Frontal cortex (tissue), 3 donors: ENCODE measurements at regions not wholly inside any gene's neighbourhood (a gene's known extent, or its start where the extent isn't known, plus 50 kb on each side); places are given as distances from the start of the nearest gene placed in this dataset.
"Not testable (repeated sequence)": the region's sequence is repeated elsewhere in the genome, so short reads cannot be mapped to it uniquely, and the experiment has no call there.

Experiments used
- DNase-seq, 2 donors: peaks; one replicate each; pipeline ENCODE4 v3.0.0; 2012; ENCODE audit warnings: low spot score in 2 of 2
- FAIRE-seq: peaks from 2 replicates; lab custom pipeline; 2012; peaks lifted over from hg19 to GRCh38; lab: Jason Lieb, UNC
- donor health status: control.
- donor health status: control.
- donor health status: control.

DNA sequence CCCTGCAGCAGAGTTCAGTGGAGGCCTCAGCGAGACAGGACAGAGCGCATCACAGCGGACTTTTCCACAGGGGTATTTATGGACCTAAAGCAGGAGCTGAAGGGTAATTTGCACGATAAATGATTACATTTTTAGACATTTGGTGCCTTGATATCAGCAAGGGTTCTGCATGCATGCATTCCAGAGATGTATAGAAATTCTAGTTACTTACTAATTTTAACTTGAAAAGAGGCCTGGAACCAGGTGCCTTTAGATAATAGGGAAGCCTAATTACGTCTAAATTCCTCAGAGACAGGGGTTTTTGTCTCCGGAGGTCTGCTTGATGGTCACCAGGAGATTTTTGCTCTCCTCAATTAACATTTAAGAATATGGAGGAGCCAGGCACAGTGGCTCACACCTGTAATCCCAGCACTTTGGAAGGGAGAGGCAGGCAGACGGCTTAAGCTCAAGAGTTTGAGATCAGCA lies 79.8 kb upstream of the MFGE8 start:
- DNase-seq (no peak), FAIRE-seq (no peak)

DNA sequence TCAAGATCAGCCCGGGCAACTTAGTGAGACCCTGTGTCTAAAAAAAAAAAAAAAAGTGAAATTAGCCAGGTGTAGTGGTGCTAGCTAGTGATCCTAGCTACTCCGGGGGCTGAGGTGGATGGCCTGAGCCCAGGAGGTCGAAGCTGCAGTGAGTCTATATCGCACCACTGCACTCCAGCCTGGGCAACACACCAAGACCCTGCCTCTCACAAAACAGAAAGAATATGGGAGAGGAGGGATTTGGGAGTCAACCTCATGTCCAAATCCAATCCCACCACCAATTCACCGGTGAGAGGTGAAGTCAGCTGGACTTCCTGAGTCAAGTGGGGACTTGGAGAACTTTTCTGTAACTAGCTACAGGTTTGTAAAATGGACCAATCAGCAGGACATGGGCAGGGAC lies 80.5 kb upstream of the MFGE8 start:
- FAIRE-seq (no peak), DNase-seq (no peak)

DNA sequence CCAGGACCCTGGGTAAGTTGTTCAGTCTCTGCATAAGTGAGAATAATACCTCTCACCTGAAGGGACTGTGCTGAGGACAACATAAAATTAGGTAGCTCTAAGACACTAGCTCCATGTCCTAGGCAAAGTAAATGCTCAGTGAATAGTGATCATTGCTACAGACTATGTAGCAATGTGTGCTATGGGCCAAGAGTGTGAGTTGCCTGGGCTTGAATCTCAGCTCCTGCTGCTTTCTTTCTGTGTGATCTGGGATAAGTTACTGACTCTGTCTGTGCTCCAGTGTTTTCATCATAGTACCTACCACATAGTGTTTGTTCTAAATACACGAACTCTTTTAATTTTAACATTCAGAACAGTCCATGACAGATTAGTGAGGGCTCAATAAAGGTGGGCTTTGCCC lies 81.1 kb upstream of the MFGE8 start:
- FAIRE-seq = no peak
- no peak for DNase-seq

DNA sequence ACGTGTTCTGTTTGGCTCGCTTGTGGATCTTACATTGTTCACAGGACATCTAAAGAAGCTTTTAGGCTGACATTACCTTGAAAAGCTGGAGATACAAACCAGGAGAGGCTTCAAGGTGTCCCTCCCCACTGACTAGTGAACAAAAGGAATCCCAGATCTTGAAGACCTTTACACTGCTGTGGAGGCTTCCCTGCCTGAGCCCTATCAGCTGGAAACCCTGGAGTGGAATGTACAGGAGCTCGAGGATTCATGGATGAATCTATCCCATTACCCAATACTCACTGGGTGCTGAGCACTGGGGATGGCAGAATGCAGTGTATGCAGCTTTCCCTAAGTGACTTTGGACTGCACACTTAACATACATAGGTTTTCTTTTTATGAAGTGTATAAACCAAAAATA lies 82.3 kb upstream of the MFGE8 start:
- DNase-seq (no peak), FAIRE-seq (no peak)

DNA sequence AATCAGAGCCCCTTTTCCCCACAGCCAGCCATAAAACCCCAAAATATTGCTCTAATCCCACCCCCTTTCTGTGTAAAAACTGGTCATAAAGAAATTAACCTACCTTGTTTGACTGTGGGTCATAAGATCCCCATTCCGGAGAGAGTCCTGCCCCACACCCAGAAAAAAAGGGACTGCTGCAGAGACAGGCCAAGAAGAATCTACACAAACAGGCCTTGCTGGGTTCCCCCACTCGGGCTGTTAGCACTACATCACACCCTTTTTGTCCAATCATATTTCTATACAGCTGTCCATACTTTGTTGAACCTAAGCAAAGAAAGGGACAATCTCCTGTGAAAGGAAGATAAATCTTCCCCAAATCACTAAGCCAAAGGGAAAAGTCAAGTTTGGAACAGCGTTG lies 84.4 kb upstream of the MFGE8 start:
- no peak for FAIRE-seq
- DNase-seq = no peak

DNA sequence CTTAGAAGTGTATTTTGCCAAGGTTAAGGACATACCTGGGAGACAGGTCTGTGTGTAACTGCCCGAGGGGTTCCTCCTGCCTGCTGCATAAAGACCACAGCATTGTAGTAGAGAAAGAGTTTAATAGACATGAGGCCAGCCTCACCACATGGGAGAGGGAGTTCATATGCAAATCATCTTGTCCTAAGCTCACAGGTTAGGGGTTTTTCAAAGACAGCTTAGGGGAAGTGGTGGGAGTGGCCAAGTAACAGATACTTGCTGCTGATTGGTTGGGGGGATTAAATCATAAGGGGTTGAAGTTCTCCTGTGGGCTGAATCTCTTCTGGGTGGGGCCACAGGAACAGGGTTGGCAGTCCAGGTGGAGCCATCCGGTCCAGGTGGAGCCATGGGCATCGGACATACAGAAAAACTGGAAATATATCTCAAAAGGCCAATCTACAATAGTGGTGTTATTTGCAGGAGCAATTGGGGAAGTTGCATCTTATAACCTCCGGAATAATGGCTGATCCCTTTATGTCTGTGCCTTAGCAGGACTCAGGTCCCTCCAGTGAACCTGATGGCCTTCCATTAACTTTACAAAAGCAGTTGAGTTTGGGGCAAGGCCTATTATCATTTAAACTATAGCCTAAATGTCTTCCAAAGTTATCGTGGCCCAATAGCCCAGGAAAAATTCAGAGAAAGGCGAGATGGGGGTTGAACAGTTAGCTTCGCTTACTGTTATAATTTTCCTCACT lies 86.0 kb upstream of the MFGE8 start:
- FAIRE-seq (no peak), DNase-seq (no peak)

DNA sequence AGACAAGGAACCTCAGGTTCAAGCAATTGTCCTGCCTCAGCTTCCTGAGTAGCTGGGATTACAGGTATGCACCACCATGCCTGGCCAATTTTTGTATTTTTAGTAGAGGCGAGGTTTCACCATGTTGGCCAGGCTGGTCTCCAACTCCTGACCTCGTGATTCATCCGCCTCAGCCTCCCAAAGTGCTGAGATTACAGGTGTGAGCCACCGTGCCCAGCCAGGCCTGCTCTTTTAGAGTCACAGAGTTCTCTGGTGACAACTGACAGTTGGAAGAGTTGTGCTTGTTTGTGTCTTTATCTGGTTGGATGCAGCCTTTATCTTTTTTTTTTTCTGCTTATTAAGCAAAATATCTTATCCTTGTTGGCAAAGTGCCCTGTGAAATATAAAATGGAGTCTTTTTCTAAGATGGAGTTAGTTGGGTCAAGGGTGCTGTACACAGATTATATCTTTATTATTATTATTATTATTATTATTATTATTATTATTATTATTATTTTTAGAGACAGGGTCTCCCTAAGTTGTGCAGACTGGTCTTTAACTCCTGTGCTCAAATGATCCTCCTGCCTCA lies 86.5 kb upstream of the ABHD2 start:
- DNase-seq, FAIRE-seq: not testable (repeated sequence)

DNA sequence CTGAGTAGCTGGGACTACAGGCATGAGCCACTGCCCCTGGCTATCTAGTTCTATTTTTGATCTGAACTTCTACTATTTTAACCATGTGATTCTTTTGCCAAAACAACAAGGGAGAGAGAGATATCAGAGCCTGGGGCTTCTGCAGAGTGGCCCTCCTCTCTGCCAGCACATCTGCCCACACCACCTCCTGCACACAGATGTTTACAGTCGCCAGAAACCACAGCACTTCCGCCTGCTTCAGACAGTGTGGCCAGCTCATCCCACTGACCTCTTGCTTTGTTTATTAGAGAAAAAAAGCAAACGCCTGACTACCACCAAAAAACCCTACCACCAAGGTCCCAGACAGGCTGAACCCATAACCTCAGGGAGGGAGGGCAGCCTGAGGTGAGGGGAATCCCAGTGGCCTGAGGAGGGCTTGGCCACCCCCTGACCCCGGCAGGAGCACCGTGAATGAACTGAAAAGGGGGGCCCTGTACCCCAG lies 85.9 kb upstream of the ABHD2 start:
- DNase-seq (no peak), FAIRE-seq (no peak)

DNA sequence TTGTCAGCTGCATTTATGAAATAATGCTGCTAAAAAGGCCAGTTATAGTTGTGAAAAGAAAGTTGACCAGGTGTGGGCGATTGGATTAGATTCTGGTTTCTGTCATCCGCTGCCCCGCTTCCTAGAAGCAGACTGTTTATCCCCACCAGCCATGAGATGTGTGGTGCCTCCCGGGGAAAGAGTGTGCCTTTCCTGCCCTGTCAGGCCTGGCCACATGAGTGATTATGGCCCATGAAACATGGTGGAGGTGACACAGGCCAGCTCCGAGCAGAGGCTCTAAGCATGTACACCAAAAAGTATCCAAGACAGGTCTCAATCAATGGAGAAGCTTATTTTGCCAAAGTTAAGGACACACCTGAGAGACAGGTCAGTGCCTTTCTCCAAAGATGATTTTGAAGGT lies 85.4 kb upstream of the ABHD2 start:
- DNase-seq (no peak), FAIRE-seq (no peak)

DNA sequence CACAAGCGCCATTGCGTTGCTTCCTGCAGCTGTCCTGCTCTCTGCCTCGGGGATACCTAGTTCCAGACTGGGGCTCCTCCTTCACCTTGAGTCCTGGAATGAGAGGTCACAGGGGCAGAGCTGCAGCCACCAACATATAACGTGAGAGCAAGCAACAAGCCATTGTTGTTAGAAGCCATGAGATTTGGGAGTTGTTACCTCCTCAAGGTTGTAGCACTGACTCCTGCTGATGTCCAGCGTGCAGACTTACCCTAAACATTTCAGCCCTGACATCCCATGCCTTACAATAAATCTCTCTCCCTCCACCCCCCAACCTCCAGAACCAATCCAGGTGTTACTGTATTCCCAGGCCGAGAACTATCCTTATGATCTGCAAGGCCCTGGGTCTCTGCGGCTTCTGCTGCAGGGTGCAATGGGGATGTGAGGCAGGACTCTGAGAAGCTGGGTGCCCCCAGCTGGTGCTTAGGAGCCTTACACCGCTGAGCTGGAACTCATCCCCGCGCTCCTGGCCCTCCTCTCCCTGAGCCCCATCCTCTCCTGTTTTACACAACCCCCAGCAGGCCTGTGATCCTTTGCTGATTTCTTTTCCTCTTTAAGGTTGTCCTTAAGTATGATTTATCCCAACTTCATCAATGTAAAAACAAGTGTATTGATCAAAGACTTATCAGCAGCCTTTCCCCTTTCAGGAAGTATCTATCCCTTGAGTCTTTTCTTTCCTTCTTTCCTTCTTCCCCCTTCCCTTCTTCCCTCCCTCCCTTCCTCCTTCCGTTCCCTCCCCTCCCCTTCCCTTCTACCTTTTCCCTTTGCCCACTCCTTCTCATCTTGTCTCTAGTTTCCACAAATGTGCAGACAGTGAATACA lies 84.2 kb upstream of the ABHD2 start:
- peak in 1 of 2 donors; percentile 46 for DNase-seq
- FAIRE-seq = no peak

DNA sequence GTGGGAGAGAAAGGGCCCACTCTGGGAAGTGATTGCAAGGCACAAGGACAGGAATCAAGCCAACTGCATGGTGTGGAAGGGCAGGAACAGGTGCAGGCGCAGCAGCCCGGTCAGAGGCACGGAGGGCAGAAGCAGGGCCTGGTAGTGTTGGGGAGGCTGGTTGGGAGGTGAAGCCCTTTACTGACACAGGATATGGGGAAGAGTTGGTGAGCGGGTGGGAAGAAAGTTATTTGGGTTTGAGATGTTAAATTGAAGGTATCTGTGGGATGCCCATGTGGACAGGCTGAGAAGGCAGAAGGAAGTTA lies 83.6 kb upstream of the ABHD2 start:
- no peak for FAIRE-seq
- DNase-seq = no peak

DNA sequence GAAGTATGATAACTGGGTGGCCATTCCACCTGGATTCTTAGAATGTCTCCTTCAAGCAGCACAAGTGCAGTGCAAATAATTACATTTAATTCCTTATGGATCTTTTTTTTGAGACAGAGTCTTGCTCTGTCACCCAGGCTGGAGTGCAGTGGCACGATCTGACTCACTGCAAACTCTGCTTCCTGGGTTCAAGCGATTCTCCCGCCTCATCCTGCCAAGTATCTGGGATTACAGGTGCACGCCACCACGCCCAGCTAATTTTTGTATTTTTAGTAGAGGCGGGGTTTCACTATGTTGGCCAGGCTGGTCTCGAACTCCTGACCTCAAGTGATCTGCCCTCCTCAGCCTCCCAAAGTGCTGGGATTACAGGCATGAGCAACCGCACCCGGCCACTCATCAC lies 80.7 kb upstream of the ABHD2 start:
- FAIRE-seq, DNase-seq: not testable (repeated sequence)

DNA sequence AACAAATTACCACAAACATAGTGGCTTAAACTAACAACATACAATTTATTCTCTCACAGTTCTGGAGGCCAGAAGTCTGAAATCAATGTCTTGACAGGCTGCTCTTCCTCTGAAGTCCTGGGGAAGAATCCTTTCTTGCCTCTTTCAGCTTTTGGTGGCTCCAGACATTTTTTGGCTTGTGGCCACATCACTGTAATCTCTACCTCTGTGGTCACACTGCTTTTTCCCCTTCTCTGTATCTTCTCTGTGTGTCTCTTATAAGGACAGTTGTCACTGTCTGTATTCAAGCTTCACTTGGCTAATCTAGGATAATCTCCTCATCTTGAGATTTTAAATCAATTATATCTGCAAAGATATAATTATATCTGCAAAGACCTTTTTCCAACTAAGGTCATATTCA lies 80.3 kb upstream of the ABHD2 start:
- DNase-seq (no peak), FAIRE-seq (no peak)

DNA sequence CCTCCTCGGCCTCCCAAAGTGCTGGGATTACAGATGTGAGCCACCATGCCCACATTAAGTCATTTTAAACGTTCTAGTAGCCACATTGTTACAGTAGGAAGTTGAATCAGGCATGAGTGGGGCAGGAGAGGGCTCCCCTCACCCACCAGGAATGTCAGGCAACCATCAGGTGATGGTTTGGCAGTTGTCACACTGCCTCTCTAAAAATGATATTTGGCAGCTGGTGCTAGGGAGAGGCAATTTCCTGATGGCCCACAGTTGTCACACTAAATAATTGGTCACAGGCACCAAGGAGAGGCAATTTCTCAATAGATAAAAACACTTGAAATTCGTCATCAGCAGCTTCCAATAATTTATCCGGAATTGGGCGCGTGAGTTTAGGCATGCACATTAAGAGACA lies 79.2 kb upstream of the ABHD2 start:
- no peak for FAIRE-seq
- no peak for DNase-seq

DNA sequence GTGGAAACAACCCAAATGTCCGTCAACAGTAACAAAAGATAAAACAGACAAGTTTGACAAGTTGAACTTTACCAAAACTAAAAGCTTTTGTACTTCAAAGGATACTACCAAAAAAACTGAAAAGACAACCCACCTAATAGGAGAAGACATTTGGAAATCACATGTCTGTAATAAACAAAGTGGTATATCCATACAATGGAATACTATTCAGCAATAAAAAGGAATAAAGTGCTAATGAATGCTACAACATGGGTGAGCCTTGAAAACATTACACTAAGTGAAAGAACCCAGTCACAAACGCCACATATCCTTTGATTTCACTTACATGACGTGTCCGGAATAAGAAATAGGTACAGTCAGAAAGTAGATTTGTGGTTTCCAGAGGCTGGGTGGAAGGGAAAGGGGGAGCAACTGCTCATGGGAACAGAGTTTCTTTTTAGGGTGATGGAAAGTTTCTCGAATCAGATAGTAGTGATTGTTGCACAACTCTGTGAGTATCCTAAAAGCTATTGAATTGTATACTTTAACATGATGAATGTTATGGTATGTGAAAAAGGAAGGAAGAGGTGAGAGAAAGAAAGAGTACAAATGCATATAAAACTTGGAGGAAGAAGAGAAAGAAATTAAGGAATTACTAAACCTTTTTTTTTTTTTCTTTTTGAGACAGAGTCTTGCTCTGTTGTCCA lies 72.7 kb upstream of the ABHD2 start:
- FAIRE-seq = no peak
- no peak for DNase-seq

DNA sequence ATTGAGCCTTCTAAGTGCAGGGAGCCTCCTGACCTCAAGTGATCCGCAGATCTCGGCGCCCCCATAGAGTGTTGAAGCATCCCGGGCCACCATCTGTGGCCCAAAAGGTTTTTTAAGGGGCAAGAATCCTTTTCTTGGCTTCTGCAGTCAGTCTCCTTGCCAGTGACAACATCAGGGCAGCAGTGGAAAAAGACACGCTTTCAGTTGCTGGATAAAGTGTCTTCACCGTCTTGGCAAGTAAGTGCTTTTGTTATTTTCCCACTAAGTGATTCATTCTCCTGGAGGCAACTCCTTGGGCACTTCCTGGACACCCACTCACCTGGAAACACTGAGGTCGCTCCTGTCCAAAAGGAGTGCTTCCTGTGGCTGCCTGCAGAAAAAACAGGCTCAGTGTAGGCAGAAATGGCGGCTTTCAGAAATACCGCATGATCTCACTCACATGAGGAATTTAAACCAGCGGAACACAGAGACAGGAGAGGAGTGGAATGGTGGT lies 71.7 kb upstream of the ABHD2 start:
- DNase-seq (no peak), FAIRE-seq (no peak)

DNA sequence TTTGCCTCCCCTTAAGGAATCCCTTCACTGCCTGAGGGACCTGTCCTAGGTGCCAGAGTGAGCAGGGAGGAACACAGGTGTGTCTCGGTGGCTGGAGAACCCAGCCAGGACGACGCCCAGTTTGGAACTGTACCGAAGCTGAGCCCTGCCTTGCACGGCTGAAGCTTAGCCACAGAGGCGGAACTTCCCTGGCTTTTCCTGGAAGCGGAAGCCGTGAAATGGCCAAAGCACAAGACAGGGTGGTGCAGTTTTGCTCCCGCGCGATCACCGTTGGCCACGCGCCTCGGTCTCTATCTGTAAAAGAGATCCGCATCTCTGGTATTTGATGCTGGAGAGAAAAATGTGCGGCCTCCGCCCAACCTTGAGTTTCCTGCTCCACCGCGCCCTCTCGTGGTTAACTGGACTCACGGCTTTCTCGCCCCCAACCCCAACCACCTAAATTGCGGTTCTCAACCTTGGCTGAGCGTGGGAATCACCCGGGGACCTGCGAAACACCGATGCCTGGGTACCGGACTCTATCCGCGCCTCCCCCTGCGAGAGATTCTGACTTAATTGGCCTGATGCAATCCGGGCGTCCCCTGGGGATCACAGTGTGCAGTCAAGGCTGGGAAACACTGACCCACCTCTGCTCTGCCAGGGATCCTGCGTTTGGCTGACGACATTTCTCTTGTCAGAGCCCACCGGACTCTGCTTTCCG lies 70.7 kb upstream of the ABHD2 start:
- FAIRE-seq = no peak
- DNase-seq = peak in 1 of 2 donors; percentile 55

DNA sequence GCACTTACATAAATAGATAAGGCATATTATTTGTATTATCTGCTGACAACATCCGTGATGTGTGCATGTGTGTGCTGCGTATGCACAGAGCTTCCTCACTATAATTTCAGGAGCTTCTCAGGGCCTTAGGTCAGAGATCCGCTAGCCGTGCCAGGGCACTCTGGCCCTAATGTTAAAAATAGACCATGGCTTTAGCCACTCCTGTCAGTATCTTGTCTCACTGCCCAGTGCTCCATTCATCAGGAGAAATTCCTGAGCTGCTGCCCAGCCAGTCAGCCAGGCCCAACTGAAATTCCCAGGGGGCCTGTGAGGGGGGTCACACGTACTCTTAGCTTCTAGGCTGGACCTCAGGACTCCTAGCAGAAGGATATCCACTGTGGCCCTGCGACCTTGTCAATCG lies 70.0 kb upstream of the ABHD2 start:
- no peak for FAIRE-seq
- DNase-seq = no peak

DNA sequence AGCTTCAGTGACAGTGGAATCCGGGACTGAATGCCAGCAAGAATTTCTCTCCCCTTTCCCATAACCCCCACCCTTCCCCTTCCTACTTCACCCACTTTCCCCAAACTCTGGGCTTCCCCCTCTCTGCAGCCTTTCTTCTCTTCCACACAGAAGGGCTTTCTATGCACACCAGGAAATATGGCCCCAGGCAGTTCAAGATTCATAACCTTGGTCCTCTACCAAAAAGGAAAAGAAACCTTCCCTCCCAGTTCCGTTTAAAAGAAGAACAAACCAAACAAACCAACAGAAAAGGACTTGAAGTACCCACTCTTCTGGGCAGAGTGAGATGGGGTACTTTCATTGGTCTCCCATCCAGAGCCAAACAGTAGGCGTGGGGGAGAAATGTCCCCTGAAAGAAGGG lies 68.8 kb upstream of the ABHD2 start:
- no peak for FAIRE-seq
- no peak for DNase-seq

DNA sequence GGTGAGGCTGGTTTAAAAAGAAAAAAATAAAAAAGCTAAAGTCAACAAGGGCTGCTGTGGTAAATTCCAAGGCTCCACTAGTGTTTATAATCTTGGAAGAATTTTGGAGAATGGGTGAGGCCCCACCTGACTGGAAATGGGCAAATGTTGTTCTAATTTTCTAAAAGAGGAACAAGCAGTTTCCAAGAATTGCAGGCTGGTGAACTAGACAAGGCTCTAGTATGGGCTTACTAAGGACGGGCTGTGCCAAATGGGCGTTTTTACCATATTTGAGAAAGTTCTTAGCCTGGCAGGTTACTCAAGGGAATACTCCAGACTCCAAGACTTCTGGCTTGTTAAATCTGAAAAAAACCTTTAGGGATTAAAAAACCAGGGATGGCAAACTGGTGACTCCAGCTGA lies 67.0 kb upstream of the ABHD2 start:
- no peak for FAIRE-seq
- DNase-seq = no peak
